HG03025 (cell line): ENCODE measurements at regions not wholly inside any gene's neighbourhood (a gene's known extent, or its start where the extent isn't known, plus 50 kb on each side); places are given as distances from the start of the nearest gene placed in this dataset.

Source experiments
- ATAC-seq: cut with Tn5 transposase; IDR thresholded peaks from one replicate; pipeline ENCODE4 v1.9.1; 2021; ENCODE audit warnings: mild to moderate bottlenecking, moderate library complexity; ENCODE audit not compliant: unreplicated experiment, low FRiP score

- ATAC-seq = no peak
Measured at GRCh38 chr7:120091807-120092206, 181.2 kb upstream of the KCND2 start.

- ATAC-seq = no peak
Measured at GRCh38 chr7:120097020-120097419, 176.0 kb upstream of the KCND2 start.

GRCh38 chr7:120097774-120098173, 175.2 kb upstream of the KCND2 start:
- no peak for ATAC-seq

- ATAC-seq = no peak
Measured at GRCh38 chr7:120108376-120108775, 164.6 kb upstream of the KCND2 start.

GRCh38 chr7:120110169-120110568, 162.8 kb upstream of the KCND2 start:
- no peak for ATAC-seq

- no peak for ATAC-seq
Measured at GRCh38 chr7:120114626-120115025, 158.3 kb upstream of the KCND2 start.

GRCh38 chr7:120123528-120123927, 149.4 kb upstream of the KCND2 start:
- ATAC-seq = no peak

- ATAC-seq = no peak
Measured at GRCh38 chr7:120131096-120131839, 141.7 kb upstream of the KCND2 start.

- no peak for ATAC-seq
Measured at GRCh38 chr7:120138497-120138896, 134.5 kb upstream of the KCND2 start.

GRCh38 chr7:120156476-120156875, 116.5 kb upstream of the KCND2 start:
- ATAC-seq = no peak

- ATAC-seq = no peak
Measured at GRCh38 chr7:120160166-120160565, 112.8 kb upstream of the KCND2 start.

- ATAC-seq = no peak
Measured at GRCh38 chr7:120163449-120163848, 109.5 kb upstream of the KCND2 start.

GRCh38 chr7:120165227-120165626, 107.7 kb upstream of the KCND2 start:
- ATAC-seq = no peak

GRCh38 chr7:120168066-120168465, 104.9 kb upstream of the KCND2 start:
- no peak for ATAC-seq

- no peak for ATAC-seq
Measured at GRCh38 chr7:120169996-120170783, 102.8 kb upstream of the KCND2 start.

GRCh38 chr7:120170834-120171233, 102.1 kb upstream of the KCND2 start:
- ATAC-seq = no peak

GRCh38 chr7:120171406-120171805, 101.6 kb upstream of the KCND2 start:
- ATAC-seq = no peak

- no peak for ATAC-seq
Measured at GRCh38 chr7:120180221-120180620, 92.8 kb upstream of the KCND2 start.

GRCh38 chr7:120181499-120181898, 91.5 kb upstream of the KCND2 start:
- no peak for ATAC-seq

- no peak for ATAC-seq
Measured at GRCh38 chr7:120184866-120185265, 88.1 kb upstream of the KCND2 start.

- no peak for ATAC-seq
Measured at GRCh38 chr7:120185940-120186682, 86.9 kb upstream of the KCND2 start.
